ENCODE measurements at regions not wholly inside any gene's neighbourhood (a gene's known extent, or its start where the extent isn't known, plus 50 kb on each side); places are given as distances from the start of the nearest gene placed in this dataset.

- Histone ChIP-seq H3K4me3 (no peak overlapping the region), H3K9me3 (peaks cover 14% of the 10 kb centered on the region; the same call in 2 of the 3 replicates), H3K4me1 (no peaks in the 10 kb centered on the region), H3K27ac (no peak overlapping the region), H3K4me2 (no peak overlapping the region)
- ChIA-PET POLR2A (no interaction called here), CTCF (interaction anchor here (1.0 kb wide), 1 partner anchor 58 kb away, joined by 4 read pairs; no protein-coding TSS in a partner anchor)
- WGBS (ENCODE audit: missing lambda C conversion rate), result 8% methylated on average over 4 of the region's 4 CpGs
- DNase-seq (ENCODE audit: low read depth in 1 of 2, low spot score in 1 of 2), result no peak
- no peak for FAIRE-seq
- no peak for TF ChIP-seq NR3C1 (IDR thresholded peaks at IDR 0.05)
- no peak for TF ChIP-seq HES2 (IDR thresholded peaks at IDR 0.05)
- no peak for TF ChIP-seq HDAC2 (IDR thresholded peaks at IDR 0.05)
- TF ChIP-seq FOSL2 (IDR thresholded peaks at IDR 0.05), result no peak
- TF ChIP-seq FOSL2 (CRISPR knock-in tag; IDR thresholded peaks at IDR 0.05), result no peak
- no peak for TF ChIP-seq PBX3 (IDR thresholded peaks at IDR 0.05)
- no peak for TF ChIP-seq ATOH8 (CRISPR knock-in tag; IDR thresholded peaks at IDR 0.05; ENCODE audit: low read depth)
- no peak for TF ChIP-seq BHLHE40 (IDR thresholded peaks at IDR 0.05; ENCODE audit: low read depth, low read length)
- no peak for TF ChIP-seq CEBPB (IDR thresholded peaks at IDR 0.05)
- TF ChIP-seq CTCF (IDR thresholded peaks at IDR 0.05), result no peak
- no peak for ATAC-seq
These were observed 307.2 kb upstream of the NDN start for GRCh38 chr15:23994273-23994672.

- POLR2A ChIA-PET, result no interaction called here
- Histone ChIP-seq H3K4me1 (no peaks in the 10 kb centered on the region), H3K4me2 (no peak overlapping the region), H3K9me3 (peaks cover 19% of the 10 kb centered on the region; the same call in 2 of the 3 replicates), H3K27ac (no peak overlapping the region), H3K4me3 (no peak overlapping the region)
- FAIRE-seq (no peak), ATAC-seq (no peak), DNase-seq (ENCODE audit: low read depth in 1 of 2, low spot score in 1 of 2) (no peak)
- 9% methylated on average over 1 of the region's 1 CpG for WGBS (ENCODE audit: missing lambda C conversion rate)
- TF ChIP-seq PBX3 (IDR thresholded peaks at IDR 0.05) (no peak), E2F6 (IDR thresholded peaks at IDR 0.05; ENCODE audit: borderline replicate concordance, low read depth) (no peak), KDM1A (IDR thresholded peaks at IDR 0.05; ENCODE audit: low read depth) (no peak), FOSB (CRISPR knock-in tag; IDR thresholded peaks at IDR 0.05) (no peak), ZFP36 (IDR thresholded peaks at IDR 0.05; ENCODE audit: borderline replicate concordance, partially characterized antibody) (no peak), HOXA7 (CRISPR knock-in tag; IDR thresholded peaks at IDR 0.05) (no peak), MAFK (IDR thresholded peaks at IDR 0.05; ENCODE audit: partially characterized antibody) (no peak), ZC3H11A (IDR thresholded peaks at IDR 0.05) (no peak), CEBPB (IDR thresholded peaks at IDR 0.05) (no peak), HOXB13 (CRISPR knock-in tag; IDR thresholded peaks at IDR 0.05; ENCODE audit: low read depth) (no peak), HMGXB4 (CRISPR knock-in tag; IDR thresholded peaks at IDR 0.05; ENCODE audit: borderline replicate concordance) (no peak), KDM5A (IDR thresholded peaks at IDR 0.05) (no peak)
- CTCF ChIA-PET, result no interaction called here
These were observed 311.0 kb upstream of the NDN start for GRCh38 chr15:23998056-23998455.
